Tibial artery (tissue), 4 donors: ENCODE measurements at regions not wholly inside any gene's neighbourhood (a gene's known extent, or its start where the extent isn't known, plus 50 kb on each side); places are given as distances from the start of the nearest gene placed in this dataset.

Experiments
- DNase-seq, 2 donors: peaks; one replicate each; pipeline ENCODE4 v3.0.0-alpha.2; 2019
- H3K27ac ChIP-seq, 2 donors: fragments of 200-600 bp; sonication (generic) in 1 of 2; 1 replicate in 1 of 2; 2 replicates in 1 of 2; pipeline ENCODE4 v1.5.1; 2018 to 2019; ENCODE audit warnings: mild to moderate bottlenecking in 1 of 2
- H3K27me3 ChIP-seq, 2 donors: fragments of 200-600 bp; sonication (generic) in 1 of 2; one replicate each; pipeline versions ENCODE4 v1.5.1 to v1.6.0; 2016 to 2019
- H3K36me3 ChIP-seq, 3 donors: fragments of 200-600 bp; sonication (generic) in 2 of 3; one replicate each; pipeline ENCODE4 v1.5.1; 2016 to 2019; ENCODE audit warnings: mild to moderate bottlenecking in 2 of 3
- H3K4me1 ChIP-seq, 4 donors: fragments of 200-600 bp; sonication (generic) in 2 of 4; 1 replicate in 3 of 4; 2 replicates in 1 of 4; pipeline ENCODE4 v1.5.1; 2016 to 2019
- H3K4me3 ChIP-seq, 2 donors: fragments of 200-600 bp; sonication (generic) in 1 of 2; 1 replicate in 1 of 2; 2 replicates in 1 of 2; pipeline ENCODE4 v1.5.1; 2018 to 2019; ENCODE audit warnings: mild to moderate bottlenecking in 2 of 2
- H3K9me3 ChIP-seq, 3 donors: fragments of 200-600 bp; sonication (generic) in 1 of 3; one replicate each; pipeline ENCODE4 v1.5.1; 2016 to 2019
- CTCF ChIP-seq, 2 experiments: fragments of 200-600 bp in 1 of 2; fragments of 450-650 bp in 1 of 2; IDR thresholded peaks; one replicate each; pipeline ENCODE4 v1.5.1; 2017 to 2019; ENCODE audit warnings: antibody characterized with exemption in 2 of 2, mild to moderate bottlenecking in 1 of 2, moderate library complexity in 1 of 2
- intact Hi-C: fragments of 100-400 bp; cut with DNase I; formaldehyde crosslinking; loops from one replicate; pipeline ENCODE4 v1.15.0; 2023; ENCODE audit warnings: low total_unique reads

- TF ChIP-seq CTCF (IDR thresholded peaks at IDR 0.05) = no peak
- intact Hi-C loops = no loop called here
- Histone ChIP-seq H3K27me3 (no peaks in the 10 kb centered on the region), H3K9me3 (no peaks in the 10 kb centered on the region), H3K27ac (no peak overlapping the region), H3K4me1 (no peaks in the 10 kb centered on the region), H3K36me3 (no peaks in the 10 kb centered on the region), H3K4me3 (no peak overlapping the region)
- no peak for DNase-seq
Observed at GRCh38 chr11:110028921-110029320, 64.3 kb upstream of the ZC3H12C start.

GRCh38 chr11:110029714-110030113 is 63.5 kb upstream of the ZC3H12C start:
- H3K4me3 ChIP-seq = no peak overlapping the region
- intact Hi-C loops = no loop called here
- H3K27me3 ChIP-seq = no peaks in the 10 kb centered on the region
- TF ChIP-seq CTCF (IDR thresholded peaks at IDR 0.05) = no peak
- no peak overlapping the region for H3K27ac ChIP-seq
- no peaks in the 10 kb centered on the region for H3K4me1 ChIP-seq
- no peaks in the 10 kb centered on the region for H3K9me3 ChIP-seq
- no peak for DNase-seq
- H3K36me3 ChIP-seq = no peaks in the 10 kb centered on the region

- Histone ChIP-seq H3K36me3 (no peaks in the 10 kb centered on the region), H3K27ac (no peak overlapping the region), H3K4me3 (no peak overlapping the region), H3K9me3 (no peaks in the 10 kb centered on the region), H3K27me3 (no peaks in the 10 kb centered on the region), H3K4me1 (no peaks in the 10 kb centered on the region)
- TF ChIP-seq CTCF (IDR thresholded peaks at IDR 0.05) = no peak
- intact Hi-C loops = no loop called here
- no peak for DNase-seq
Observed at GRCh38 chr11:110031171-110031570, 62.0 kb upstream of the ZC3H12C start.

- Histone ChIP-seq H3K27me3 (no peaks in the 10 kb centered on the region), H3K4me3 (no peak overlapping the region), H3K4me1 (no peaks in the 10 kb centered on the region), H3K9me3 (no peaks in the 10 kb centered on the region), H3K36me3 (no peaks in the 10 kb centered on the region), H3K27ac (no peak overlapping the region)
- DNase-seq = no peak
- no peak for TF ChIP-seq CTCF (IDR thresholded peaks at IDR 0.05)
- intact Hi-C loops = no loop called here
Observed at GRCh38 chr11:110032259-110032658, 60.9 kb upstream of the ZC3H12C start.

GRCh38 chr11:110032957-110033570 is 60.1 kb upstream of the ZC3H12C start:
- no peak for TF ChIP-seq CTCF (IDR thresholded peaks at IDR 0.05)
- DNase-seq = no peak
- H3K4me3 ChIP-seq = no peak overlapping the region
- H3K27ac ChIP-seq = no peak overlapping the region
- H3K9me3 ChIP-seq = no peaks in the 10 kb centered on the region
- no peaks in the 10 kb centered on the region for H3K4me1 ChIP-seq
- intact Hi-C loops = no loop called here
- no peaks in the 10 kb centered on the region for H3K27me3 ChIP-seq
- no peaks in the 10 kb centered on the region for H3K36me3 ChIP-seq

GRCh38 chr11:110034806-110035205 is 58.4 kb upstream of the ZC3H12C start:
- no peaks in the 10 kb centered on the region for H3K27me3 ChIP-seq
- intact Hi-C loops = no loop called here
- no peak for DNase-seq
- no peaks in the 10 kb centered on the region for H3K36me3 ChIP-seq
- H3K4me1 ChIP-seq = no peaks in the 10 kb centered on the region
- H3K9me3 ChIP-seq = no peaks in the 10 kb centered on the region
- no peak overlapping the region for H3K27ac ChIP-seq
- no peak overlapping the region for H3K4me3 ChIP-seq
- TF ChIP-seq CTCF (IDR thresholded peaks at IDR 0.05) = no peak
